ENCODE measurements at regions not wholly inside any gene's neighbourhood (a gene's known extent, or its start where the extent isn't known, plus 50 kb on each side); places are given as distances from the start of the nearest gene placed in this dataset.

DNA sequence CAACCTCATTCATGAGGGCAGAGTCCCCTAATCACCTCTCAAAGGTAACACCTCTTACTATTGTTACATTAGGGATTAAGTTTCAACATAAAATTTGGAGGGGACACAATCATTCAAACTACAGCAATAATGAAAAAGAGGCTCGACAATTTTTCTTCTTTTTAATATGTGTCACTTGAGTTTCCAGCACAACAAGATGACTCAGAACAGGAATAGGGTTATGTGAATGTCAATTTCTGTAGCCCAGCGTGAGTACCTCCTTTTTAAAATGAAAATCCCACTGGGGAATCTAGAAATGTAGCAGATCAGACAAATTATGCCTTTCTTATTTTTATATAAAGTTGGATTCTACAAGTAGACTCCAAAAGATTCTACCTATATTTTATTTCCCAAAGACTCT is 83.7 kb downstream of the ZNF330 start:
- H3K4me3 ChIP-seq: no peak overlapping the region
- peaks cover 0 to 12% (median 0%) of the 10 kb centered on the region in 12 donors for H3K4me1 ChIP-seq
- intact Hi-C loops (cut with DNase I): loop anchor here in 2 of 10 donors (10.0 kb wide), 2 partner anchors 150 to 1540 kb away; partner anchors contain the start of gene INPP4B (in 1 of the 2)
- H3K27ac ChIP-seq: no peak overlapping the region
- DNase-seq (no peak), ATAC-seq (no peak)
- TF ChIP-seq POLR2A (IDR thresholded peaks at IDR 0.05): no peak
- TF ChIP-seq, protein P1, sequence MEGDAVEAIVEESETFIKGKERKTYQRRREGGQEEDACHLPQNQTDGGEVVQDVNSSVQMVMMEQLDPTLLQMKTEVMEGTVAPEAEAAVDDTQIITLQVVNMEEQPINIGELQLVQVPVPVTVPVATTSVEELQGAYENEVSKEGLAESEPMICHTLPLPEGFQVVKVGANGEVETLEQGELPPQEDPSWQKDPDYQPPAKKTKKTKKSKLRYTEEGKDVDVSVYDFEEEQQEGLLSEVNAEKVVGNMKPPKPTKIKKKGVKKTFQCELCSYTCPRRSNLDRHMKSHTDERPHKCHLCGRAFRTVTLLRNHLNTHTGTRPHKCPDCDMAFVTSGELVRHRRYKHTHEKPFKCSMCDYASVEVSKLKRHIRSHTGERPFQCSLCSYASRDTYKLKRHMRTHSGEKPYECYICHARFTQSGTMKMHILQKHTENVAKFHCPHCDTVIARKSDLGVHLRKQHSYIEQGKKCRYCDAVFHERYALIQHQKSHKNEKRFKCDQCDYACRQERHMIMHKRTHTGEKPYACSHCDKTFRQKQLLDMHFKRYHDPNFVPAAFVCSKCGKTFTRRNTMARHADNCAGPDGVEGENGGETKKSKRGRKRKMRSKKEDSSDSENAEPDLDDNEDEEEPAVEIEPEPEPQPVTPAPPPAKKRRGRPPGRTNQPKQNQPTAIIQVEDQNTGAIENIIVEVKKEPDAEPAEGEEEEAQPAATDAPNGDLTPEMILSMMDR (IDR thresholded peaks at IDR 0.05): no peak
- no peaks in the 10 kb centered on the region for H3K27me3 ChIP-seq
- whole genome bisulfite sequencing, 4 donors: 48 to 89% (median 80%) methylated on average over 2 of the region's 2 CpGs
- H3K36me3 ChIP-seq: no peaks in the 10 kb centered on the region
- no peaks in the 10 kb centered on the region for H3K9me3 ChIP-seq

- no peak for DNase-seq
- Histone ChIP-seq H3K36me3 (no peaks in the 10 kb centered on the region), H3K4me1 (peaks cover 0 to 9% (median 0%) of the 10 kb centered on the region in 12 donors), H3K27me3 (no peaks in the 10 kb centered on the region), H3K4me3 (no peak overlapping the region), H3K9me3 (no peaks in the 10 kb centered on the region), H3K27ac (no peak overlapping the region)
- no peak for ATAC-seq
- WGBS, 4 donors: 56 to 63% (median 62%) methylated on average over 7 of the region's 7 CpGs
- no peak for TF ChIP-seq POLR2A (IDR thresholded peaks at IDR 0.05)
- TF ChIP-seq, protein P1 (IDR thresholded peaks at IDR 0.05): no peak
- intact Hi-C loops (cut with DNase I): loop anchor here in 2 of 10 donors (10.0 kb wide), 2 partner anchors 152 to 1538 kb away; partner anchors contain the start of gene INPP4B (in 1 of the 2)
Measured at GRCh38 chr4:141306331-141306730, 85.6 kb downstream of the ZNF330 start.

GRCh38 chr4:141307241-141307689 is 86.6 kb downstream of the ZNF330 start:
- H3K27ac ChIP-seq: peak overlapping the region in 4 of 12 donors; percentile 1 to 61 (median 31)
- intact Hi-C loops (cut with DNase I): loop anchor here in 2 of 10 donors (10.0 kb wide), 2 partner anchors 152 to 1538 kb away; partner anchors contain the start of gene INPP4B (in 1 of the 2)
- H3K27me3 ChIP-seq: no peaks in the 10 kb centered on the region
- 27 to 31% (median 31%) methylated on average over 5 of the region's 5 CpGs for WGBS, 4 donors
- peak; percentile 87 to 93 (median 92) for ATAC-seq
- TF ChIP-seq POLR2A (IDR thresholded peaks at IDR 0.05): no peak
- TF ChIP-seq, protein P1 (IDR thresholded peaks at IDR 0.05): peak; percentile 51 to 78 (median 69)
- H3K9me3 ChIP-seq: no peaks in the 10 kb centered on the region
- peaks cover 0 to 6% (median 0%) of the 10 kb centered on the region in 12 donors for H3K4me1 ChIP-seq
- H3K4me3 ChIP-seq: no peak overlapping the region
- H3K36me3 ChIP-seq: no peaks in the 10 kb centered on the region
- peak; percentile 30 to 66 (median 37) for DNase-seq

- H3K27ac ChIP-seq: no peak overlapping the region
- TF ChIP-seq, protein P1 (IDR thresholded peaks at IDR 0.05): no peak
- TF ChIP-seq POLR2A (IDR thresholded peaks at IDR 0.05): no peak
- no peaks in the 10 kb centered on the region for H3K27me3 ChIP-seq
- WGBS, 4 donors: 86 to 91% (median 90%) methylated on average over 3 of the region's 3 CpGs; no CpG with 5 or more reads in 1 of the 4 donors
- ATAC-seq (no peak), DNase-seq (no peak)
- H3K4me1 ChIP-seq: peaks cover 0 to 7% (median 0%) of the 10 kb centered on the region in 12 donors
- H3K9me3 ChIP-seq: no peaks in the 10 kb centered on the region
- no peak overlapping the region for H3K4me3 ChIP-seq
- intact Hi-C loops (cut with DNase I): loop anchor here in 2 of 10 donors (10.0 kb wide), 2 partner anchors 155 to 1535 kb away; partner anchors contain the start of gene INPP4B (in 1 of the 2)
- H3K36me3 ChIP-seq: no peaks in the 10 kb centered on the region
Measured at GRCh38 chr4:141309874-141310273, 89.2 kb downstream of the ZNF330 start.
